Astrocyte of the spinal cord (primary cell): ENCODE measurements at regions not wholly inside any gene's neighbourhood (a gene's known extent, or its start where the extent isn't known, plus 50 kb on each side); places are given as distances from the start of the nearest gene placed in this dataset.

Experiments
- DNase-seq: peaks from one replicate; pipeline ENCODE4 v3.0.0; 2011; ENCODE audit warnings: low read depth, low spot score
- H3K4me3 ChIP-seq: 2 replicates; pipeline ENCODE4 v1.5.1; 2011; ENCODE audit warnings: low read depth, mild to moderate bottlenecking, low read length, moderate library complexity
- in situ Hi-C: cut with HindIII; loops from 2 replicates; pipeline ENCODE4 v1.10.0; 2017; ENCODE audit warnings: low sequenced_read_pairs
- TF ChIP-seq, protein P1 (sequence below): IDR thresholded peaks from 2 replicates; pipeline ENCODE4 v1.5.1; 2012; ENCODE audit warnings: low read depth, mild to moderate bottlenecking, low read length, inconsistent platforms

DNA sequence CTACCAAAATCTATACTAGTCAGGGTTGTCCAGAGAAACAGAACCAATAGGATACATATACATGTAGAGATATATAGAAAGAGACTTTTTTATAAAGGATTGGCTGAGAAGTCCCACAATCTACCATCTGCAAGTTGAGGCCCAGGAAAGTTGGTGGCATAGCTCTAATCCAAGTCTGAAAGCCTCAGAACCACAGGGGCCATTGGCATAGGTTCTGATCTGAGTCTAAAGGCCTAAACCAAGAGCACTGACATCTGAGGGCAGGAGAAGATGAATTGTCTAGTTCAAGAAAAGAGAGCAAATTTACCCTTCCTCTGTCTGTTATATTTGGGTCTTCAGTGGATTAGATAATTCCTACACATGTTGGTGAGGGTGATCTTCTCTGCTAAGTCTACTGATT is 433.1 kb downstream of the ADAMTS20 start:
- no peak overlapping the region for H3K4me3 ChIP-seq
- TF ChIP-seq, protein P1, sequence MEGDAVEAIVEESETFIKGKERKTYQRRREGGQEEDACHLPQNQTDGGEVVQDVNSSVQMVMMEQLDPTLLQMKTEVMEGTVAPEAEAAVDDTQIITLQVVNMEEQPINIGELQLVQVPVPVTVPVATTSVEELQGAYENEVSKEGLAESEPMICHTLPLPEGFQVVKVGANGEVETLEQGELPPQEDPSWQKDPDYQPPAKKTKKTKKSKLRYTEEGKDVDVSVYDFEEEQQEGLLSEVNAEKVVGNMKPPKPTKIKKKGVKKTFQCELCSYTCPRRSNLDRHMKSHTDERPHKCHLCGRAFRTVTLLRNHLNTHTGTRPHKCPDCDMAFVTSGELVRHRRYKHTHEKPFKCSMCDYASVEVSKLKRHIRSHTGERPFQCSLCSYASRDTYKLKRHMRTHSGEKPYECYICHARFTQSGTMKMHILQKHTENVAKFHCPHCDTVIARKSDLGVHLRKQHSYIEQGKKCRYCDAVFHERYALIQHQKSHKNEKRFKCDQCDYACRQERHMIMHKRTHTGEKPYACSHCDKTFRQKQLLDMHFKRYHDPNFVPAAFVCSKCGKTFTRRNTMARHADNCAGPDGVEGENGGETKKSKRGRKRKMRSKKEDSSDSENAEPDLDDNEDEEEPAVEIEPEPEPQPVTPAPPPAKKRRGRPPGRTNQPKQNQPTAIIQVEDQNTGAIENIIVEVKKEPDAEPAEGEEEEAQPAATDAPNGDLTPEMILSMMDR, result no peak
- in situ Hi-C loops, result no loop called here
- no peak for DNase-seq

DNA sequence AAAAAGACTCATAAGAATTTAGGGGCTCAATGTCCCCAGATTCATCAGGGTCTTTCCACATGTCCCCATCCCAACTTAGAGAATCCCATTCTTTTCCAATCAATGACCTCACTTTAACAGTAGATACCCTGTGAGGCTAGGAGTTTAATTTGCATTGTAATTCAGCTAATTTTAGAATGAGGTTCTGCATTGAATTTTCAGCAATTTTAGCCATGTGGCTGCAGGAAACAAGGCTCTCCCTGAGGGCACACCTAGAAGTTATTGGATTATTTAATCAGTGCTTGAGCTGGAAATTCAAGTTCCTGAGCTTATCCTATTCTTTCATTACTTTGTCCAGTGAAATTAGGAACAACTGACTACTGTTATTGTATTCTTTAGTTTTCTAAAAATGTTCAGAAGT is 433.8 kb downstream of the ADAMTS20 start:
- in situ Hi-C loops, result no loop called here
- H3K4me3 ChIP-seq, result no peak overlapping the region
- TF ChIP-seq, protein P1, result no peak
- DNase-seq, result no peak

DNA sequence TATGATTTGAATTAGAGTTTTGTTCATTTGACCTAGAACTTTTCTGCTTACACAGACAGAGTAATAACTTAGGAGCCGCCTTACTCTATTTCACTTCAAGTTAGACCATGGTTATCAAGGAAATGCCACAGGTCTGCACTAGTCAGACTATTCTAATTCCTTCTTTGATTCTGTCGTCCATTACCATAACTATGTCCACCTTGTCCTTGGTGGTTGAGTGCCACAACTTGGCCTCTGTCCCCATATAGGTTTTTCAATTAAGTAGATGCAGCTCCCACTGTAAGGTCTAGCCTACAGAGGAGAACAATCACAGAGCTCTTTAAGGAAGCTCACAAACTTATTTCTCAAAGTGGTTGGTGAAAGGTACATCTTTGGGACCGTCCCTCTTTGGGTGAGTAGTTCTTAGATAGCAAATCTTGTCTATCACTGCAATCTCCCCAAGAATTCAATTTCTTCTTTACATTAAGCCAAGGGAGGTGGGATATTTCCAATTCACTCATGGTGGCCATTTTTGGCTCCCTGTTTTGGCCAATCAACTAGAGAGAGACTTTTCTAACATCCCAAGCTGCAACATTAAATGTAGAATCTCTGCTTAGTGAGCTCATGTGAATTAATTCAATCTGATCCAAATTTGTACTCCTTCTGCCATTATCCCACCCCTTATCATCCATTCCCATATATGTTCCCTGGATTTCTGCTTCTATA is 434.6 kb downstream of the ADAMTS20 start:
- TF ChIP-seq, protein P1, result no peak
- in situ Hi-C loops, result no loop called here
- DNase-seq, result no peak
- no peak overlapping the region for H3K4me3 ChIP-seq

DNA sequence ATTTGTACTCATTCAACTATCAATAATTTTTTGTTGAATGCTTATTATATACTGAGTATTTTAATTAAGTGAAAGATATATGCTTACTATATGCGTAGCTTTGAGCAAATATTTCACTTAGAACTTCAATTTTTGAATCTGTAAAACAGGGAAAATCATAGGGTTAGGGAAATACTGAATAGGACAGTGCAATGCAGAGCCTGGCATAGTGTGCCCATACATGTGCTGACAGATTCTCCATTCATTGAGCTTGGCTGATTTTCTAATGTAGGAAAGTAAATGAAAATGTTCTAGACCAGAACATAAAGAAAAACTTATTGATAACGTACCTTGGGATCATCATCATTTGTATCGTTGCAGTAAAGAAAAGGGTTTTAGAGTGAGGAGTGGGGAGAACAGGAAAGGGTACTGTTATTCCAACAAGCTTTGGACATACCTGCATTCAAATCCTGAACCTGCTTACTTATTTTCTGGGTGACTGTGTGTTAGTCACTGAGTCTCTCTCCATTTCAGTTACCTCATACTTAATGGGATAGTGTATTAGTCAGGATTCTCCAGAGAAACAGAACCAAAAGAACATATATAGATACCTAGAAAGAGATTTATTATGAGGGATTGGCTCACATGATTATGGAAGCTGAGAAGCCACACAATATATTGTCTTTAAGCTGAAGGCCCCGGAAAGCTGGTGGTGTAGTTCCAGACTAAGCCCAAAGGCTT is 436.4 kb downstream of the ADAMTS20 start:
- TF ChIP-seq, protein P1, result no peak
- H3K4me3 ChIP-seq, result no peak overlapping the region
- in situ Hi-C loops, result no loop called here
- no peak for DNase-seq

DNA sequence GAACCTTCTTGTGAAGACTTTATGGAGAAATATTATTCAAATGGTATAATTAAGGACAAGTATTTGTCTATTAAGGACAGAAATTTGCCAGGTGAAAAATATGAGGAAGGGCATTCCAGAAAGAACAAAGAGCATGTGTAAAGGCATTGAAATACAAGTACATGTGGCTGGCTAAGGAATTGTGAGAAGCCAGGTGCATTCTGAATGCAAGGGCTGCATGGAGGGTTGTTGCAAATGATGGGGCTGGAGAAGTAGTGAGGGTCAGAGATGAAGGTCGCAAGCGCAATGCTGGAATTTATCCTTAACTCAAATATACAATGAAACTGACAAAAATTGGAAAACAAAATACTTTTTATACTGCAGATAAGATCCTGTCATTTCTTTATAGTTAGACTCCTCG is 437.7 kb downstream of the ADAMTS20 start:
- in situ Hi-C loops, result no loop called here
- DNase-seq, result no peak
- TF ChIP-seq, protein P1, result no peak
- no peak overlapping the region for H3K4me3 ChIP-seq

DNA sequence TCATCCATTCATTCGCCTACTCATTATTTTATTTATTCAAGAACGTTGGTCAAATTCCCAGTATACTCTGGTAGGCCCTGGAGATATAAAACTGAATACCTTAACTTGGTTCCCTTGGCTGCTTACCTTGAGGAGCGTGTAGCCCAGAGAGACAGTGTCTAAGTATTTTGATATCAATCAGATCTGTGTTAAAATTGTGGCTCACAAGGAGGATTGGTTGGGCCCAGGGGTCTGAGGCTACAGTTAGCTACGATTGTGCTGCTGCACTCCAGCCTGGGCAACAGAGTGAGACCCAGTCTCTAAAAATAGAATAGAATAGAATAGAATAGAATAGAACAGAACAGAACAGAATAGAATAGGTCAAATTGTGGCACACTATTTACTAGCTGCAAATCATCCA is 438.4 kb downstream of the ADAMTS20 start:
- TF ChIP-seq, protein P1, result no peak
- no peak overlapping the region for H3K4me3 ChIP-seq
- in situ Hi-C loops, result no loop called here
- no peak for DNase-seq
